Endothelial cell of hepatic sinusoid (primary cell): ENCODE measurements at regions not wholly inside any gene's neighbourhood (a gene's known extent, or its start where the extent isn't known, plus 50 kb on each side); places are given as distances from the start of the nearest gene placed in this dataset.

ENCODE experiments used
- in situ Hi-C: cut with HindIII; loops from 2 replicates; pipeline ENCODE4 v1.10.0; 2017; ENCODE audit warnings: low sequenced_read_pairs

DNA sequence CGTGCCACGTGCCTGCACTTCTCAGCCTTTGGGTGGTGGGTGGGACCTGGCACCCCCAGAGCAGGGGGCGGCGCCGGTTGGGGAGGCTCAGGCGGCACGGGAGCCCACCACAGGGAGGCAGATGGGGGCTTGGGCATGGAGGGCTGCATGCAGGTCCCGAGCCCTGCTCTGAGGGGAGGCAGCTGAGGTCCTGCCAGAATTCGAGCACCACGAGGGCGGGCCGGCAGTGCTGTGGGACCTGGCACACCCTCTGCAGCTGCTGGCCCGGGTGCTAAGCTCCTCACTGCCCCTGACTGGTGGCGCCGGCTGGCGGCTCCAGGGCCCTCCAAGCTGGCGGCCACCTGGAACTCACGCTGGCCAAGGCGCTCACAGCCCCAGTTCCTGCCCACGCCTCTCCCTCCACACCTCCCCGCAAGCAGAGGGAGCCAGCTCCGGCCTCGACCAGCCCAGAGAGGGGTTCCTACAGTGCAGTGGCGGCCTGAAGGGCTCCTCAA is 1176.8 kb upstream of the GYPC start:
- in situ Hi-C loops = no loop called here

DNA sequence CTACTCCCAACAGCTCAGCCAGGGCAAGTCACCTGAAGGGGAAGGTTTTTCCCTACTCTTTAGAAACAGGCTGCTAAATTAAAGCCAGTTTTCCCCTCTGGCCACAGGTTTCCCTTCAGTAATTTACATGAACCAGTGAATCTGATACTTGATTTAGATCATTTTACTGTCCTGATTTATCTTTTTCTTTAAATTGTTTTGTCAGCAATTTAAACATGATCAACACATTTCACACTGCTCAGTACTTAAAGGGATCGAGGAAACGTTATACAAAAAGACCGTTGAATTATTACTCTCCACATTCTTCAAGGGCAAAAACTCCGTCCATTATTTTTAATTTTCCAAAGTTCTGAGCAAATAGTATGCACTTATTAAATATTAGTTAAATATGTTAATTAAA is 1165.7 kb upstream of the GYPC start:
- in situ Hi-C loops = no loop called here

DNA sequence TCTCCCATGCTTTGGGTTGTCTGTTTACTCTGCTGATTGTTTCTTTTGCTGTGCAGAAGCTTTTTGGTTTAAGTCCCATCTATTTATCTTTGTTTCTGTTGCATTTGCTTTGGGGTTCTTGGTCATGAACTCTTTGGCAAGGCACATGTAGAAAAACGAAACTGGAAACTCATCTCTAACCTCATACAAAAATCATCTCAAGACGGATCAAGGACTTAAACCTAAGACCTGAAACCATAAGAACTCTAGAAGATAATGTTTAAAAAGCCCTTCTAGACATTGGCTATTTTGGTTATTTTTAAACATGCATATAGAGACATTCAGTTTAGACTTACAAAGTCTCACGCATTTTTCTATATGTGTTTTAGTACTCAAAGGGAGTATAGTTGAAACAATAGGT is 1164.3 kb upstream of the GYPC start:
- in situ Hi-C loops = no loop called here

DNA sequence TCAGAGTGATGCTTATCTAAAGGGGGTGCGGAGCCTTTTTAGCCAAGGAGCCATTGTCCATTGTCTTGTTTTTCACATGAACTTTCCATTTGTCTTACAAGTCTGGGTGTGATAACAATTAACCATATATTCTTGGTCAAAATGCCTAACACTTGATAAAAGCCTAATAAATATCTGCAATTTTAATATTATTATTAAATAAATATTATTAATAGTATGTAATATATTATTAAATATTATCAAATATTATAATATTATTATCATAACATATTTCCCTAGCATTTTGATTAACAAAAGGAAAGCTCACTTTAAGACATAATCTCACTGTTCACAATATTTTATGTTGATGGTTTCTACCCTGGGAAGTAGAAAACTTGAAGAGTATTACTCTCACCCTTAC is 1143.6 kb upstream of the GYPC start:
- in situ Hi-C loops = no loop called here

DNA sequence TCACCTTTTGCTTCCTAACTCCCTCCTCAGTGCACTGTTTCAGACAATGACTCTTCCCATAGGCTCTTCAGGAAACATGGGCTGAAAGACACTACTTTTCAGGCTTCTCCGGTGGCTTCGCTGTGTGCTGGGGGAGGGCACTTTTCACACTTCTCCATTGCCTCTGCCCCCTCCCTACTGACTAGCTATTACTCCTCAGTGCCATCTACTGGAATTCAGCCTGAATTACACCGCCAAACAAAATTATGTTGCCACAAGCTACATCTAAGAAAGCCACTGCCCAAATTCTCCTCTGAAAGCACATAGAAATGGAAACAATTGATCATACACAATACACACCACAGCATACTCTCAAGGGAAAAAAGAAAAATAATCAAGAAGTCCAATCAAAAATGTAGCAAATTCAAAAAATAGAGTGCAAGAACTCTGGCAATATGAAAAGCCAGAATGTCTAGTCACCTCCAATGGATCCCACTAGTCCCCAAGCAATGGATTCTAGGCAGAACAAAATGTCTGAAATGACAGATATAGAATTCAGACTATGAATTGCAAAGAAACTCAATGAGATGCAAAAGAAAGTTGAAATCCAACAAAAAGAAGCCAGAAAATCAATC is 1139.4 kb upstream of the GYPC start:
- in situ Hi-C loops = no loop called here

DNA sequence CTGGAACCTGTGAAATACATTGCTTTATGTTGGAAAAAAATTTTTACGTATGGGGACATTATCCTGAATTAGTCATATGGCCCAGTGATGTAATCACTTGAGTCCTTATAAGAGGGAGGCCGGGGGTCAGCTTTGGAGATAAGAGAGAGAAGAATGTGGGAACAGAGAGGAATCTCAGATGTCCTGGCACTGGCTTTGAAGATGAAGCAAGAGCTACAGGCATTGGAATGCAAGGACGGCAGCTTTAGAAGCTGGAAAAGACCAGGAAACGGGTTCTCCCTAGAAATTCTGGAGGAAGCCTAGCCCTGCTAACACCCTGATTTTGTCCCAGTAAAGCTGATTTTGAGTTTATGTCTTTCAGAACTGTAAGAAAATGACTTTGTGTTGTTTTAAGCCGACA is 1129.9 kb upstream of the GYPC start:
- in situ Hi-C loops = no loop called here

DNA sequence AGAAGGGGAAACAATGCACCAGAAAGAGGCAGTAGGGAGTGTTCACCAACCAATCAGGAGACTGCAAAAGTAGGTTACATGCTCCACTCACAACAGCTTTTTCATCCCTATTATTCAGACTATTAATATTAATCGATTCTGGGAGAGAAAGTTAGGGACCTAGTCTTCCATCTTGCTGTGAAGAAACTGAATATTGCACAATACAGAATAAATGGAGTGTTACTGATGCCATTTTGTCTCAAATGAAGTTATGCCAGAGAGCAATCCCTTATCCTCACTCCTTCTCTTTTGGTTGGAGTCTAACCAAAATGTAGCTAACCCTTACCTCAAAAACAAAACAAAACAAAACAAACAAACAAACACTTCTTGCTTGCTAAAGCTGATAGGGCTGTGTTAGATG is 1120.9 kb upstream of the GYPC start:
- in situ Hi-C loops = no loop called here

DNA sequence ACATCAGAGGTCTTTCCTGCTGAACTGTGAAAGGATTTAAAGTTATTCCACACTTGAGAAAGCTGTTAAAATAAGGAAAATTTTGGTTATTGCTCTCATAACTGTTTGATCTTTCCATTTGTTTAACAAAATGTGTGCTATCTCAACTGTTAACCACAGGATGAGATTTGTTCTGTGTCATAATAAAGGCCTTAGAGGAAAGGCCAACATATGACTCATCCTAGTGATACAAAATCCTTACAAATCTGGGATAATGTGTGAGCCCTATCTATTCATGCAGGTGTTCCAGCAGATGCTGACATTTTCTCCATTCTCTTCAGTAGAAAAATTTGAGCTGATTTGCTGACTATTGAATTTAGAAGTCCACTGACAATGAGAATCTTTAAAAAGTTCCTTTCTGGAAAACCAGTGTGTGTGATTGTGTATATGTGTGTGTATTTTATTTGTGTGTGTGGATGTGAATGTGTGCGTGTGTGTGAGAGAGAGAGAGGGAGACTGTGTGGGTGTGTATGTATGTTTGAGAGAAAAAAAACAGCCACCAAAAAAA is 1111.9 kb upstream of the GYPC start:
- in situ Hi-C loops = no loop called here

DNA sequence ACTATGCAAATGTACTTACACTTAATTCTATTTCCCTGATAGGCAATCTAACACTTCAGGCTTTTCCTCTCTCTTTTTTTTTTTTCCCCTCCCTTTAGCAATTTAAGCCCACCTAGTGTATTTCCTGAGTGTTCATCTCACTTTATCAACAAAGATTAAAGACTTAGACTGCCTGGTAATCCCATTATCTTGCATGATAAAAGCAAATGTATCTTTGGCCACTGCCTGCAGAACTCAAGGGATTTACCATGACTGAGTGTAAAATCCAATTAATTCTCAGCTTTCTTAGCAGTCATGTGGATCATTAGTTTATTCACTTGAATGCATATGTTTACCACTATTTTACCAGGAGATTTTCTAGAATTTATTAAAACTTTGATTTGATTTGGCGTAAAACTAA is 1102.2 kb upstream of the GYPC start:
- in situ Hi-C loops = no loop called here

DNA sequence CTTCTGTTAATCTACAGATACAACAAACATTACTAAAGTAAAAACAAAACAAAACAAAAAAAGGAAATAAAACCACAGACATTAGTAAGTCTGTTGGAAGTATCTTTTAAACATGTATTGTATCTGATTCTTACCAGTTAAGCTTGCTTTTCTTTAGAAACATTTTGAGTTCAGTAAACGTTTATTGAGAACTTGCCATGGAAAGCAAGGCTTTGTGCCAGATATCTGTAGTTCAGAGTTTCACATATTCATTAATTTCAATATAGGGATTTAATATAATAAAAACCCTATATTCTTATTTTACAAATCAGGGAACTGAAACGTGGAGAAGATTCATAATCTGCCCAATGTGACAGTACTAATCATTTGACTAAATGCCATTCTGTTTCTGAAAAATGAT is 1101.0 kb upstream of the GYPC start:
- in situ Hi-C loops = no loop called here

DNA sequence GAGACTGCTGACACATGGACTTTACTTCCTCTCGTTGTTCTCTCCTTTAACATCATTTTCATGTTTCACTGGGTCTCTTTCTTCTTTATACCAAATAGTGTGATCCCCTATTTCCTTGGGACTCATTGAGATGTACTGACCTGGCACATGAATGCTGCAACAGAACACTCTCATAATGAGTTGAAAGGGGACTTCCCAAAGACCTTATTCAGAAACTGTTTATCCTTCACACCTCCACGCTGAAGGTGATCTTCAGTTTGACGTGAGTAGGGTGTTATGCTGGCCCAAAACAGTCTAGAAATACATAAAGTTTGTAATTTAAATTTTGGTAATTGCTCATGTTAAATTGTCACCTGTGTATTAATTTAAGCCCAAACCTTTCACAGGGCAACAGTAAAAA is 1096.8 kb upstream of the GYPC start:
- in situ Hi-C loops = no loop called here

DNA sequence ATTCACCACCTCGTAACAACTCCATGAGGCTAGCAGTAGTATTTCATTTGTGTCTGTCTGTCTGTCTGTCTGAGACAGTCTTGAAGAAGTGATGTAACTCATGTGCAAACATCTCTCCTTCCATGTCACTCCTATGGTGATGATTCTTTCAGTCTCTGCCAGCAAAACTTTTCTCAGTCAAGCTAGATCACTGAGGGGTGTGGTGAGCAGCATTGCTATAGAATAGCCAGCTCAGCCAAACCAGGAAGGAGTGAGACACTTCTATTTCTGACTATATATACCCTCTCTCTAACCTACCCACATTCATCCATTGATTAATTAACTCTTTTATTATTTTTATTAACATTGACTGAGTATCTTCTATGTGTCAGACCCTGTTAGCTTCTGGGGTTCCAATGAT is 1095.1 kb upstream of the GYPC start:
- in situ Hi-C loops = no loop called here

DNA sequence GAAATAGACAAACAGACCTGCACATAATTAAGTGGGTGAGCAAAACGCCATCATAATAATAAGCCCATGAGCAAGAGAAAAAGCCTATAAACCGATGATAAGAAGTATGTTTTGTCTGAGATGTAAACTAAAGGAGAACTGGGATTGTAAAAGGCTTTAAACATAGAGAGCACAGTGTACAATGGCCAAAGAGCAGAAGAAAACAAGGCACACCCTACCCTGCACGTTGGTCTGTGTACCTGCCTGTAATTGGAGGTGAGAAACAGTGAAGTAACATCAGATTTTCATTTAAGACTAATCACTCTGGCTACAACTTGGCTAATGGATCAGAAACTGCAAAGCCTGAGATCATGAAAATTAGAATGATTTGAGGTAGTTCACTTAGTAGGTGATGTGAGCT is 1094.7 kb upstream of the GYPC start:
- in situ Hi-C loops = no loop called here

DNA sequence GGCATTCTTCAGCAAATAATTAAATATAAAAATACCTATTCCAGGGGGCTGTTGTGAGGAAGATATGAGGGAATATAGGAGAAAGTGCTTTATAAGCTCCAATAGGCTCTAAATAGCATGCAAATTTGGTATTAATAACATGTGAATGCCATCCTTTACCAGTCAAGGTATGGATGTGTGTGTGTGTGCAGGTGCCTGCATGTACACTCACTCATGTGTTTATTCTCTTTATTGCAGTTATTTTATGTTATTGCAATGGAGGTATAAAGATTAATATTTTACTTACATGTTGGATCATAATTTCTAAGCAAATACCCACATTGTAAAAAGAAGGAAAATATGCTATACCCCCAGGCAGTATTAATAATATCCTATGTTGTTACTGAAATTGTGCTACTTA is 1093.0 kb upstream of the GYPC start:
- in situ Hi-C loops = no loop called here

DNA sequence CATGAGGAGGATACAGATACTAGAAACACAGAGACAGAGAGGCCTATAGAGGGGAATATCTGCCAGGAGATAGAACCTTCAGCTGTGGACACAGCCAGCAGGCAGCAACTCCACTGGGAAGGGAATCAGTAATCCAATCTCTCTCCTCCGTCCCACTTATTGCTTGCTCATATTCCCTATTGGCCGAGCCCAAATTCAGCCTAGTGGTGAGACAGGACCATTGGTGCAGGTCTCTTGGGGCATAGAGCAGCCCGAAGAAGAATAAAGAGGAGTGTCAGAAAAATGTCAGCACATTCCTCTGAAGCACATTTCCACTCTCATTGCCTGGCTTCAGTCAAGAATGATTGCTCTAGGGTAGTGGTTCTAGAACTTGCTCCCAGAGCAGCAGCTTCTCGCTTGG is 1091.5 kb upstream of the GYPC start:
- in situ Hi-C loops = no loop called here

DNA sequence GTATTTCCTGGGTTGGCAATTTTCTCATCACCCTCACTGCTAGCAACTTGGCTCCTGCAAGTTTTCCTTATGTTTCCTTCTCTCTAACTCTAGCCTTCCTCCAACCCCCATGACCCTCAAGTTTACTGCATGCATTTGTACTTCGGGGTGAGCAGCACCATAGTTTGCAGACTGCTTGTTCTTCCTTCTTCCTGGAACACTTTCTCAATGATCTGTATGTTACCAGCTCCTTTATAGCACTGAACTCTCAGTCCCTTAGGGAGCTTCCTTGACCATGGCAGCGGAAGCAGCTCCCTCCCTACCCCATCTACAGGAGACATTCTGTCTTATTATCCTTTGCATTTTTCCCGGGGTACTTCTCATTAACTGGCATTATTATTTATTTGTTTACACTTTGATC is 1089.5 kb upstream of the GYPC start:
- in situ Hi-C loops = no loop called here

DNA sequence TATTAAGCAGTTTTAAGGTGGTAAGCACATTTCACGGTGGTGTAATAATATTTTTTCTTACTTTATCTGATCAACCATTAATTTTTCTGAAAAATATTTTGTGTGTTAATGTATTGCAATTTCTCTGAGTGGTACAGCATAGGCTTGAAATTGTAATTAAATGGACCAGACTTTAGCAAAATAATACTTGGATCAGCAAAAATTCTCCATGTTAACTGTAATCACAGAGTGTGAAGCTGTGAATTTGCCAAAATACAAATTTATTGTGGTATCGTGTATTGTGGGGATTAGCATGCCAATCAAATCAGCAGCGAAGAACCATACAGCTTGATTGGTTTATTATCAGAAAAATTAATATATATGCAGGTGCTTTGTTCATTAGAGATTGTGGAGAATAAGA is 1088.9 kb upstream of the GYPC start:
- in situ Hi-C loops = no loop called here

DNA sequence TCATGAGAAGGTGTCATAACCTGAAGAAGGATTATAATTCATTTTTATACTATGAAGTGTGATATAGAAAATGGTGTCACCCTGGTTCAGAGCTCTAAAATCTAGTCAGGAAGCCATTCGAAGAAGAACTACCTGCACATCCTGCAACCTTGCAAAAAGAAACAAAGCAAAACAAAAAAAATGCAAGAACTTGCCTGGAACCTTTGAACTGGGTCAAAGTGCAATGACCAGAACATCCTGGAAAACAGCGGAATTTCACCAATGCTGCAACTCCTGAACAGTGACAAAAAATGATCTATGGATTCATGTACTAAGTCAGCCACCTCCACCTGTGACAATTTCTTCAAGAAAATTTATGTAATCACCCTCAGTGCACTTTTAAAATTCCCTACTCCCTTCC is 1083.3 kb upstream of the GYPC start:
- in situ Hi-C loops = no loop called here

DNA sequence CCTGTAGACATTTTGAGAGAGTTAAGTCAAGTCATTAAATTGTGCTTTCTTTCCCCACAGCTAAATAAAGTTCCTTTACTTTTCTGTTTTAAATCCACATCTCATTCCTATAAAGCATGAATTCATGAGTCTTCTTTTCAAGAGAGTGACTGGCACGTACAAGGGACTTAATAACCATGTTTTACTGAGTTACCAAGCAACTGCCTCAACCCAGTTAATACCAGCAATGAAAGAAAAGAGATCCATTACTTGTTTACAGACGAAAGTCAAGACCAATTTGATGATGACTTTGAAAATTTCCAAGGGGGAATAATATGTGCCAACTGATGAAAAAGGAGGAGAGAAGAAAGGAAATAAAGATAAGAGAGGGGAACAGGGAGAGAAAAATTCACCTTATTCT is 1082.5 kb upstream of the GYPC start:
- in situ Hi-C loops = no loop called here

DNA sequence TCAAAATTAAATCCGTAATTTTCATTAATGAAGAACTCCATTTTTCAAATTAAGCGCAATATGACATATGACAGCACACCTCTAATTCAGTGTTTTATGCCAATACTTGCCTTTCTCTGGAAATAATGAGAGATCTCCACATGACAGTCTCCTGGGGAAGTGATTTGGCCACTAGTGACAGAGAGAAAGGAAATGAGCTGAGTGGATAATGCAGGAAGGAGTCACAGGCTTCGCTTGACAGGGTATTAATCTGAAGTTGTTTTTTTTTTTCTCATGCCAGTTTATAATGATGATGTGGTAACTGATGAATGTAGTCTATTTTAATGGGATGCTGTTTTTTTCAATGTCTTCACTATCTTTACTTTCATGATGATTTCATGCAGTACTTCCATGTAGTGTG is 1079.4 kb upstream of the GYPC start:
- in situ Hi-C loops = no loop called here

DNA sequence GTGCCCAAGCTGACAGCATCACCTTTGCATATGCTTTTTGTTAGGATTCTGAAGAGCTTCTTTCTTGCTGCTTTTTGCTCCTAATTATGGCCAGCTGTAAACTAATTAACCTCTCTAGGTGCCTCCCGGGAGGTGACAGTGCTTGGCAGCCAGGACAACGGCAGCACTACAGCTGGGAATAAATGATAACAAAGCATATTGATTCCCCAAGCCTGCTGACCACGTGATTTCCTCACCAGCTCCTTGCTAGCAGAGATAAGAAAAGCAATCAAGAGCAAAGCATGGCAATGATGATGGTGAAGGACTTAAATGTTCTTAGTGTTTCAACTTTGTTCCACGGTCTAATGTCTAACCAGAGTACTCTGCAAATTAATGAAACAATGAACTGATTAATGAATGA is 1074.4 kb upstream of the GYPC start:
- in situ Hi-C loops = no loop called here

DNA sequence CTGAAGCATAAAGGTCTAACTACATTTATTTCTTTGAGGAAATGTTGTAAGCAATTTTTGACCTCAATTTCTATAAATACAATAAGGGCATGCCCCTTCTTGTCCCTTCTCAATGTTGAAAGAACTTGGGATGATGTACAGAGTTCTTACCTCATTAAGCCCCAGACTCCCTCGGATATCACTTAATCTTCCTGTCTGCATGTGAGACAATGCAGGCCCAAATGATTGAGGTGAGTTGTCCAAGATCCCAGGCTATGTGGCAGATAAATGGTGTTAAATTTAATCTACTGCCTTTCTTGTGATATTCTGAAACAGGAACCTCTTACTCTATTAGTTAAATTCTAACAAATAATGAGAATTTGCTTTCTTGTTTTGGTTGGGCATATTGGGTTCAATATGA is 1073.4 kb upstream of the GYPC start:
- in situ Hi-C loops = no loop called here

DNA sequence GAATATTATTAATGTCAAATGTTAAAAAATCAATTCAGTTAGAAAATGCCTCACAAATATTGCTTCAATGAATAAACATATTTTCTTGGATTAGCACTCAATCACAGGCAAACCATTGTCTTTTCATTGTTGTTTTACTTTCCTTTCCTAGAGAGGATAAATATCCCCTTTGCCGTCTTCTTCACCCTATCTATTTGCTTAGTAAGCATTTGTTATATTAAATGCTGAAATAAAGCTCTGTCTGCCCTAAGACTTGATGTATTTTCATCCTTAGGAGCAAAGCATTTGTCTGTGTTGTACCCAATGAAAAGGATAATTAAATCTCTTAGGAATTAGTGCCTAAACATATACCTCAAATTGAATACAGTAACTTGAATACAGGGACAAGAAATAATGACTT is 1071.2 kb upstream of the GYPC start:
- in situ Hi-C loops = no loop called here
